Heart right ventricle (tissue), 16 donors: ENCODE measurements at regions not wholly inside any gene's neighbourhood (a gene's known extent, or its start where the extent isn't known, plus 50 kb on each side); places are given as distances from the start of the nearest gene placed in this dataset.

Experiments used
- ATAC-seq, 8 donors: fragments of 200-7000 bp; cut with Tn5 transposase; one replicate each; pipeline ENCODE4 v1.9.1; 2020; ENCODE audit warnings: mild to moderate bottlenecking in 8 of 8, moderate library complexity in 8 of 8, moderate number of reproducible peaks in 1 of 8
- DNase-seq, 2 donors: peaks; one replicate each; pipeline ENCODE4 v3.0.0-alpha.2; 2020
- H3K27ac ChIP-seq, 10 donors: fragments of 200-600 bp; sonication (generic) in 2 of 10; one replicate each; pipeline versions ENCODE4 v1.5.0 to v1.8.0; 2020 to 2022; ENCODE audit warnings: mild to moderate bottlenecking in 3 of 10
- H3K27me3 ChIP-seq, 7 donors: fragments of 200-600 bp; one replicate each; pipeline ENCODE4 v1.8.0; 2021 to 2022; ENCODE audit warnings: mild to moderate bottlenecking in 2 of 7
- H3K36me3 ChIP-seq, 9 donors: fragments of 200-600 bp; sonication (generic) in 1 of 9; one replicate each; pipeline versions ENCODE4 v1.5.0 to v1.8.0; 2020 to 2022; ENCODE audit warnings: mild to moderate bottlenecking in 2 of 9
- H3K4me1 ChIP-seq, 9 donors: fragments of 200-600 bp; sonication (generic) in 1 of 9; one replicate each; pipeline versions ENCODE4 v1.5.0 to v1.8.0; 2020 to 2022; ENCODE audit warnings: mild to moderate bottlenecking in 4 of 9
- H3K4me3 ChIP-seq, 10 donors: fragments of 200-600 bp; sonication (generic) in 2 of 10; one replicate each; pipeline versions ENCODE4 v1.5.0 to v1.8.0; 2020 to 2022; ENCODE audit warnings: mild to moderate bottlenecking in 7 of 10, moderate library complexity in 2 of 10
- H3K9me3 ChIP-seq, 11 donors: fragments of 200-600 bp in 10 of 11; sonication (generic) in 2 of 11; one replicate each; pipeline versions ENCODE4 v1.5.0 to v1.8.0; 2013 to 2022; ENCODE audit warnings: mild to moderate bottlenecking in 2 of 11, control low read depth in 1 of 11, moderate library complexity in 1 of 11
- CTCF ChIP-seq, 9 donors: fragments of 200-600 bp; sonication (generic) in 2 of 9; IDR thresholded peaks; one replicate each; pipeline versions ENCODE4 v1.5.0 to v1.8.0; 2021 to 2022; ENCODE audit warnings: antibody characterized with exemption in 9 of 9, mild to moderate bottlenecking in 5 of 9, moderate library complexity in 1 of 9
- WGBS, 2 donors: extraction: QIAGEN DNeasy Blood & Tissue Kit; methylation state at CpG; one replicate each; pipeline ENCODE4 v1.1.7; 2013; ENCODE audit warnings: inconsistent platforms in 1 of 2; 5-methylcytosine and 5-hydroxymethylcytosine counted together
- intact Hi-C, 10 donors: fragments of 100-400 bp; cut with DNase I; formaldehyde crosslinking; loops; one replicate each; pipeline versions ENCODE4 v1.11.1 to v1.14.2; 2022
- donor health status: Arrhythmogenic right ventricular cardiomyopathy.
- donor health status: ischemic (EF 13 %, LVEDD 7.1; RV severe dilation, severe dysfunction).
- donor health status: healthy with polysubstance abuse.
- donor health status: DM: no; HTN: yes; CAD: no.
- donor health status: DM: no; HTN: no; CAD: no.
- donor health status: ischemic (EF 25% LVEDD 6.9; RV normal size, moderate dysfunction).
- donor health status: ischemic (EF 25% LVEDD 5.7; RV mildly dilated, moderate dysfunction).
- donor health status: healthy.
- donor health status: DM: yes; HTN: yes; CAD: no.
- donor health status: Ischemic cardiomyopathy.
- donor health status: ischemic (EF 35%, LVEDD 5.7; RV mildly dilated, moderate dysfunction).
- donor health status: nonischemic (EF 11% LVEDD 7.7; RV severe dilation, severe dysfunction).
- donor health status: DM: yes; HTN: yes; CAD: no.
- donor health status: PGD.
- donor health status: ischemic (EF 29% LVEDD 5.4; RV normal size, mild dysfunction).
- donor health status: nonischemic (EF 23%, LVEDD 6.1; RV moderate dilation, normal function).

GRCh38 chr10:29840516-29841276, 205.9 kb upstream of the SVIL start:
- DNase-seq = no peak
- no peak for TF ChIP-seq CTCF (IDR thresholded peaks at IDR 0.05)
- ATAC-seq = peak in 6 of 8 donors; percentile 11 to 54 (median 44)
- intact Hi-C loops = loop anchor here in 3 of 10 donors (5.0 kb wide), 1 partner anchor 103 kb away; no protein-coding TSS in a partner anchor
- WGBS, 2 donors = 63 to 71% methylated on average over 11 of the region's 11 CpGs
- Histone ChIP-seq H3K9me3 (peaks cover 0 to 10% (median 0%) of the 10 kb centered on the region in 11 donors), H3K36me3 (no peaks in the 10 kb centered on the region), H3K4me3 (no peak overlapping the region), H3K27me3 (no peaks in the 10 kb centered on the region), H3K4me1 (peaks cover 3 to 41% (median 14%) of the 10 kb centered on the region in 9 donors), H3K27ac (peak overlapping the region in 9 of 10 donors; percentile 59 to 83 (median 71))

GRCh38 chr10:29839826-29840515, 205.2 kb upstream of the SVIL start:
- ATAC-seq (no peak), DNase-seq (no peak)
- Histone ChIP-seq H3K27me3 (no peaks in the 10 kb centered on the region), H3K9me3 (peaks cover 0 to 4% (median 0%) of the 10 kb centered on the region in 11 donors), H3K4me3 (no peak overlapping the region), H3K4me1 (peaks cover 3 to 41% (median 14%) of the 10 kb centered on the region in 9 donors), H3K27ac (peak overlapping the region in 8 of 10 donors; percentile 59 to 83 (median 72)), H3K36me3 (no peaks in the 10 kb centered on the region)
- intact Hi-C loops = loop anchor here in 3 of 10 donors (5.0 kb wide), 1 partner anchor 103 kb away; no protein-coding TSS in a partner anchor
- WGBS, 2 donors = 81 to 83% methylated on average over 9 of the region's 9 CpGs
- TF ChIP-seq CTCF (IDR thresholded peaks at IDR 0.05) = no peak

- Histone ChIP-seq H3K27ac (no peak overlapping the region), H3K4me1 (peaks cover 3 to 41% (median 14%) of the 10 kb centered on the region in 9 donors), H3K36me3 (no peaks in the 10 kb centered on the region), H3K4me3 (no peak overlapping the region), H3K27me3 (no peaks in the 10 kb centered on the region), H3K9me3 (no peaks in the 10 kb centered on the region)
- DNase-seq (no peak), ATAC-seq (no peak)
- WGBS, 2 donors = 67 to 70% methylated on average over 5 of the region's 5 CpGs
- no peak for TF ChIP-seq CTCF (IDR thresholded peaks at IDR 0.05)
- intact Hi-C loops = no loop called here
Observed at GRCh38 chr10:29838539-29838938, 203.8 kb upstream of the SVIL start.

- WGBS, 2 donors = 68 to 78% methylated on average over 1 of the region's 1 CpG
- no peak overlapping the region for H3K4me3 ChIP-seq
- TF ChIP-seq CTCF (IDR thresholded peaks at IDR 0.05) = no peak
- intact Hi-C loops = no loop called here
- no peak overlapping the region for H3K27ac ChIP-seq
- H3K36me3 ChIP-seq = no peaks in the 10 kb centered on the region
- ATAC-seq (no peak), DNase-seq (no peak)
- H3K9me3 ChIP-seq = no peaks in the 10 kb centered on the region
- H3K27me3 ChIP-seq = no peaks in the 10 kb centered on the region
- H3K4me1 ChIP-seq = peaks cover 3 to 35% (median 13%) of the 10 kb centered on the region in 9 donors
Observed at GRCh38 chr10:29837586-29837985, 202.8 kb upstream of the SVIL start.
